ENCODE measurements at regions not wholly inside any gene's neighbourhood (a gene's known extent, or its start where the extent isn't known, plus 50 kb on each side); places are given as distances from the start of the nearest gene placed in this dataset.
A peak's percentile ranks its signal among the peaks of the same experiment; 100 is the strongest.

- TF ChIP-seq, protein P1, sequence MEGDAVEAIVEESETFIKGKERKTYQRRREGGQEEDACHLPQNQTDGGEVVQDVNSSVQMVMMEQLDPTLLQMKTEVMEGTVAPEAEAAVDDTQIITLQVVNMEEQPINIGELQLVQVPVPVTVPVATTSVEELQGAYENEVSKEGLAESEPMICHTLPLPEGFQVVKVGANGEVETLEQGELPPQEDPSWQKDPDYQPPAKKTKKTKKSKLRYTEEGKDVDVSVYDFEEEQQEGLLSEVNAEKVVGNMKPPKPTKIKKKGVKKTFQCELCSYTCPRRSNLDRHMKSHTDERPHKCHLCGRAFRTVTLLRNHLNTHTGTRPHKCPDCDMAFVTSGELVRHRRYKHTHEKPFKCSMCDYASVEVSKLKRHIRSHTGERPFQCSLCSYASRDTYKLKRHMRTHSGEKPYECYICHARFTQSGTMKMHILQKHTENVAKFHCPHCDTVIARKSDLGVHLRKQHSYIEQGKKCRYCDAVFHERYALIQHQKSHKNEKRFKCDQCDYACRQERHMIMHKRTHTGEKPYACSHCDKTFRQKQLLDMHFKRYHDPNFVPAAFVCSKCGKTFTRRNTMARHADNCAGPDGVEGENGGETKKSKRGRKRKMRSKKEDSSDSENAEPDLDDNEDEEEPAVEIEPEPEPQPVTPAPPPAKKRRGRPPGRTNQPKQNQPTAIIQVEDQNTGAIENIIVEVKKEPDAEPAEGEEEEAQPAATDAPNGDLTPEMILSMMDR (IDR thresholded peaks at IDR 0.05 in 8 of 11, conservative IDR thresholded peaks at IDR 0.05 in 3 of 11), result no peak
- TF ChIP-seq POLR2A (IDR thresholded peaks at IDR 0.05) (no peak), POLR2AphosphoS5 (IDR thresholded peaks at IDR 0.05) (no peak)
- Histone ChIP-seq H3K4me1 (peaks cover 0 to 7% (median 0%) of the 10 kb centered on the region in 6 donors), H3K36me3 (no peaks in the 10 kb centered on the region), H3K9me3 (peaks cover 0 to 4% (median 0%) of the 10 kb centered on the region in 8 donors), H3K4me3 (no peak overlapping the region), H3K27ac (no peak overlapping the region), H3K27me3 (replicated peaks in 1 of 7) (no peaks in the 10 kb centered on the region)
- 43 to 64% (median 53%) methylated on average over 4 of the region's 4 CpGs for WGBS, 5 donors
- no peak for DNase-seq
- intact Hi-C loops (cut with DNase I; ENCODE audit: low total_unique reads), result no loop called here
Observed at GRCh38 chr9:85420750-85421149, 321.0 kb downstream of the AGTPBP1 start.

- WGBS, 5 donors, result 85 to 94% (median 93%) methylated on average over 3 of the region's 3 CpGs
- Histone ChIP-seq H3K4me3 (no peak overlapping the region), H3K27ac (no peak overlapping the region), H3K27me3 (replicated peaks in 1 of 7) (no peaks in the 10 kb centered on the region), H3K9me3 (peaks cover 0 to 3% (median 0%) of the 10 kb centered on the region in 8 donors), H3K36me3 (no peaks in the 10 kb centered on the region), H3K4me1 (no peaks in the 10 kb centered on the region)
- intact Hi-C loops (cut with DNase I; ENCODE audit: low total_unique reads), result no loop called here
- TF ChIP-seq POLR2A (IDR thresholded peaks at IDR 0.05), result no peak
- TF ChIP-seq, protein P1 (IDR thresholded peaks at IDR 0.05 in 8 of 11, conservative IDR thresholded peaks at IDR 0.05 in 3 of 11), result no peak
- TF ChIP-seq POLR2AphosphoS5 (IDR thresholded peaks at IDR 0.05), result no peak
- no peak for DNase-seq
Observed at GRCh38 chr9:85417674-85418073, 324.1 kb downstream of the AGTPBP1 start.

DNA sequence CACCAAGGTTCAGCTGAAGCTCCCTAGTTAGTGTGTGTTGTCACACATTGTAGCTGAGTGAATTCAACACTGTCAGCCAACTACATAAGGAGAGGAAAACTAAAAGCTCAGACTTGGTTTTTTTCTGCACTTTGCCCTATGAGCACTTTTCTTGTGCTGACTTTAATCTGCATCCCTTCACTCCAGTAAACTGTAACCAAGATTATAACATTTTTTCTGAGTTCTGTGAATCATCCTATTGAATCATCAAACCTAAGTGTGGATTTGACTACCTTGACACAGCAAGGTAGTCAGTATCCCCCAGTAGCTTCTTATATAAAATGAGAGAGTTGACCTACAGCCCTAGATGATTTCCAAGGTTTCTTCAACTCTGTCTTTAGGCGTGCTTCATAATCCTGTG lies 325.0 kb downstream of the AGTPBP1 start:
- TF ChIP-seq, protein P1 (IDR thresholded peaks at IDR 0.05 in 8 of 11, conservative IDR thresholded peaks at IDR 0.05 in 3 of 11), result no peak
- no peak for TF ChIP-seq POLR2A (IDR thresholded peaks at IDR 0.05)
- no peak for TF ChIP-seq POLR2AphosphoS5 (IDR thresholded peaks at IDR 0.05)
- no peak for DNase-seq
- intact Hi-C loops (cut with DNase I; ENCODE audit: low total_unique reads), result no loop called here
- Histone ChIP-seq H3K4me3 (no peak overlapping the region), H3K27me3 (replicated peaks in 1 of 7) (no peaks in the 10 kb centered on the region), H3K9me3 (no peaks in the 10 kb centered on the region), H3K36me3 (no peaks in the 10 kb centered on the region), H3K27ac (no peak overlapping the region), H3K4me1 (no peaks in the 10 kb centered on the region)
- 57 to 89% (median 79%) methylated on average over 1 of the region's 1 CpG for WGBS, 5 donors

DNA sequence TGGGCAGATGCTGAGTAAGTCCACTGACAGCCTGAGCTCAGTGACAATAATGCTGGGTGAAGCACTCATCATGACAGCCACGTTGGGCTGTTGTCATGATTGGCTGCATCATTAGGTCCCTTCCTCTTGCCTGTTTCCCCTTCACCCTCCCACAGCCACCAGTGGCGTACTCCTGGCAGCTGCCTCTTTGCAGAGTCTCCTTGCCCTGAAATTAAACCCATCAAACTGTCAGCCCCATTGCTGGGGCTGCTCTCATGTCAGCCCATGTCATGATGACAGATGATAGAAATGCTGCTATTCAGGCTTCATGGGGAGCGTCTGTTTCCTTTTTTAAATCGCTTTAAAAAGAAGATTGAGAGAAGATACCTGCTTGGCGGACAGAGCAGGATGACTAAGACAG lies 327.4 kb downstream of the AGTPBP1 start:
- Histone ChIP-seq H3K4me1 (no peaks in the 10 kb centered on the region), H3K27ac (no peak overlapping the region), H3K27me3 (replicated peaks in 1 of 7) (no peaks in the 10 kb centered on the region), H3K9me3 (no peaks in the 10 kb centered on the region), H3K36me3 (no peaks in the 10 kb centered on the region), H3K4me3 (no peak overlapping the region)
- intact Hi-C loops (cut with DNase I; ENCODE audit: low total_unique reads), result no loop called here
- peak; percentile 42 for DNase-seq
- 60 to 63% (median 61%) methylated on average over 5 of the region's 5 CpGs for WGBS, 5 donors
- TF ChIP-seq POLR2AphosphoS5 (IDR thresholded peaks at IDR 0.05) (no peak), POLR2A (IDR thresholded peaks at IDR 0.05) (no peak)

- intact Hi-C loops (cut with DNase I; ENCODE audit: low total_unique reads), result no loop called here
- H3K27me3 ChIP-seq (replicated peaks in 1 of 7), result no peaks in the 10 kb centered on the region
- no peak overlapping the region for H3K4me3 ChIP-seq
- no peak for DNase-seq
- no peak overlapping the region for H3K27ac ChIP-seq
- TF ChIP-seq POLR2AphosphoS5 (IDR thresholded peaks at IDR 0.05) (no peak), POLR2A (IDR thresholded peaks at IDR 0.05) (no peak)
- TF ChIP-seq, protein P1 (IDR thresholded peaks at IDR 0.05 in 8 of 11, conservative IDR thresholded peaks at IDR 0.05 in 3 of 11), result no peak
- no peaks in the 10 kb centered on the region for H3K9me3 ChIP-seq
- WGBS, 5 donors, result 85 to 98% (median 96%) methylated on average over 4 to 5 of the region's 5 CpGs
- no peaks in the 10 kb centered on the region for H3K36me3 ChIP-seq
- H3K4me1 ChIP-seq, result no peaks in the 10 kb centered on the region
Observed at GRCh38 chr9:85408494-85408893, 333.3 kb downstream of the AGTPBP1 start.

Data from spleen (tissue), 11 donors.